ENCODE measurements at regions not wholly inside any gene's neighbourhood (a gene's known extent, or its start where the extent isn't known, plus 50 kb on each side); places are given as distances from the start of the nearest gene placed in this dataset.
A peak's percentile ranks its signal among the peaks of the same experiment; 100 is the strongest.

DNA sequence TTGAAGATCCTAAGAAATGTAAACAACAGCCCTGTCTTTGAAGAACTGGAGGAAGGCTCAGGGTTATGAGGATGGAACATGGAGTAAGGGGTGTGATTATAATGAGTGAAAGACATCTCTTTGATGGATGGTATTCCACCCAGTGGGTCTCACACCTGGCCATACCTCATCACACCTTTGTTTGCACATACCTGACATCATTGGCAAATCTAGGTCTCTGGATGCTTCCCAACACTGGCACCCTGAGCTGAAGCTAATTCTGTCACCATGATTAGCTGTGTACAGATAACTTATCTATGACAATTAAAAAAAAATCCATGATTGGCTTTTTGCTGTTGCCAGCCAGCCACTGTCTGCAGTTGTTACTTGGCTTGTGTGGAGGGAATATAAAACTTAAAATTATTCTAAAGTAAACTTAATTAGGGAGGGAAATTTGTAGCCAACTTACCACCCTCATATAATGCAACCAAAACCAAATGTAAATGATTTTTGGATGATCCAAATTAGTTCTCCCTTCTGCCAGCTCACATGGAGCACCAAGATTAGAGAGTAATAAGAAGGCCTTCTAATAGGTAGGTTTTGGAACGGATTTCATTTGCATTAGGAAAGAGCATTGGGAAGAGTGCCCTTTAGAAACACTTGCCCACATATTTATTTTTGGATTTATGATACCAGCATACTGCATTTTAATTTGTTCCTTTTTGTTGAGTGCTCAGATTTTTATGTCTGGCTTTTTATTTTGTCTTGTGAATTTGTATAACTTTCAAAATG lies 249.5 kb downstream of the SOX4 start:
- Histone ChIP-seq H3K4me2 (ENCODE audit: low read depth, low read length, poor library complexity, severe bottlenecking) (no peak overlapping the region), H3K4me1 (ENCODE audit: insufficient read depth, low read length, poor library complexity, severe bottlenecking) (peaks cover 48% of the 10 kb centered on the region), H3K9me3 (ENCODE audit: insufficient read depth, low read depth, low read length) (no peaks in the 10 kb centered on the region), H3K9ac (ENCODE audit: low read depth, low read length, poor library complexity, severe bottlenecking) (no peak overlapping the region), H3F3A (ENCODE audit: low read depth) (peaks cover 4% of the 10 kb centered on the region; the same call in 1 of the 2 replicates), H3K9me2 (replicated peaks; ENCODE audit: low read depth, low read length) (no peaks in the 10 kb centered on the region), H2AFZ (ENCODE audit: low read length) (no peak overlapping the region), H3K79me2 (ENCODE audit: insufficient read depth, low read length) (peaks cover 91% of the 10 kb centered on the region), H3K27me3 (ENCODE audit: insufficient read depth, low read length, poor library complexity, severe bottlenecking) (no peaks in the 10 kb centered on the region), H3K4me3 (ENCODE audit: low read length, poor library complexity, severe bottlenecking) (no peak overlapping the region), H4K20me1 (ENCODE audit: insufficient read depth, low read length, poor library complexity, severe bottlenecking) (peaks cover 77% of the 10 kb centered on the region), H3K36me3 (ENCODE audit: insufficient read depth, low read length) (peaks cover 67% of the 10 kb centered on the region)
- TF ChIP-seq EZH2phosphoT487 (IDR thresholded peaks at IDR 0.05; ENCODE audit: borderline replicate concordance) = no peak
- TF ChIP-seq CTCF (conservative IDR thresholded peaks at IDR 0.05; ENCODE audit: low read length) = no peak

DNA sequence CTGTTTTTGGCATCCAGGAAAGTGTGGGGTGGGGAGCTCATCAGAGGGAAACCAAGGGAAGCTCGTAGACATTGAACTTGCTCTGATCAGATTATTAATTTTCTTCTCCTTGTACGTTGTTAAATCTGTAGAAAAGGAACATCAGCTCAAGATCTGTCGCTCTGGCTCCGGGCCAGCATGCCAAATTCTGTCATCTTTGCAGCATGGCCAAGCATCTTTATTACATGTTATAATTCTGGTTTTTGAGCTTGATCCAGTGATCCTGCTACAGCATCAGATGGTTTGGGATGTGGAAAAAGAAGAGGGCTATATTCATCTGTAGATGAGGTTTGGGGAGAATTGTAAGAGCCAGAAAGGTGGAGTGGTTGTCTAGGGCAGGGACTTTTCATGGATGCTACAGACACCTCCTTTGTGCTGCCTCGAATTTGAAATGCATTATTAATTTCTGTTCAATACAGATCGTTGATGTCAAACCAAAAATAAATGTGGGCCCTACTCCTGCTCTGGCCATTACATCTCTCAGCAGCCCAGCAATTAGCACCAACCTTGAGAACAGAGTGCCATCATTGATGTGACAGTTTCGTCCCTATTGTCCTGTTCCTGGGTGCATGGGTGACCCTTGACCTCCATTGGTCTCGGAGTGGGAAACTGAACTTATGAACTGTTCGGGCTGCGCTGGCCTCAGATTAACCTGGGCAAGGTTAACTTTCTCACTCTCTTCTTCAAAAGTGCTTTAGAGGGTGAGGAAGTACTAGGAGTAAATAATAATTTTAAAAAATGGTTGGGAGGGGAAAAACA lies 250.8 kb downstream of the SOX4 start:
- Histone ChIP-seq H3K4me1 (ENCODE audit: insufficient read depth, low read length, poor library complexity, severe bottlenecking) (peaks cover 58% of the 10 kb centered on the region), H3K4me2 (ENCODE audit: low read depth, low read length, poor library complexity, severe bottlenecking) (peak overlapping the region; percentile 18), H3F3A (ENCODE audit: low read depth) (peaks cover 4% of the 10 kb centered on the region; the same call in 1 of the 2 replicates), H2AFZ (ENCODE audit: low read length) (no peak overlapping the region), H3K9me3 (ENCODE audit: insufficient read depth, low read depth, low read length) (no peaks in the 10 kb centered on the region), H3K9ac (ENCODE audit: low read depth, low read length, poor library complexity, severe bottlenecking) (no peak overlapping the region), H3K4me3 (ENCODE audit: low read length, poor library complexity, severe bottlenecking) (no peak overlapping the region), H4K20me1 (ENCODE audit: insufficient read depth, low read length, poor library complexity, severe bottlenecking) (peaks cover 73% of the 10 kb centered on the region), H3K9me2 (replicated peaks; ENCODE audit: low read depth, low read length) (no peaks in the 10 kb centered on the region), H3K36me3 (ENCODE audit: insufficient read depth, low read length) (peaks cover 70% of the 10 kb centered on the region), H3K79me2 (ENCODE audit: insufficient read depth, low read length) (peaks cover 93% of the 10 kb centered on the region), H3K27me3 (ENCODE audit: insufficient read depth, low read length, poor library complexity, severe bottlenecking) (no peaks in the 10 kb centered on the region)
- TF ChIP-seq EZH2phosphoT487 (IDR thresholded peaks at IDR 0.05; ENCODE audit: borderline replicate concordance) = no peak
- no peak for TF ChIP-seq CTCF (conservative IDR thresholded peaks at IDR 0.05; ENCODE audit: low read length)

DNA sequence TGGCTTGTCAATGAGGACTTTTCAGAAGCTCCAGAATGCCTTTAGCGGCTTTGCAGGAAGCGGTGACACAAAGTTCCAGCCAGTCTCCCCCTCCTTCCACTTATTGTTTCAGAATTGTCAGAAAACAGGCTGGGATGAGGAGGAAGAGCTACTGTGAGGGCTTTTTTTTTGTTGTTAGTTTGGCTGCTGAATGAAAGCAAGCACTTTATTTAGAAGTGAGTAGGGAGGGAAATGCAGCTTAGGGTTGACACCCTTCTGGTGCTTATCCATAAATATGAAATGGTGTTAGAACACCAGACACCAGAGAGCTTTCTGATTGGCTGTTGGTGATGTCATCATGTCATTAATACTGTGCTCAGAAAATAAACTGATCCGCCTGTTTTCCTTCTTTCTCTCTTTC lies 251.5 kb downstream of the SOX4 start:
- TF ChIP-seq EZH2phosphoT487 (IDR thresholded peaks at IDR 0.05; ENCODE audit: borderline replicate concordance) = no peak
- no peak for TF ChIP-seq CTCF (conservative IDR thresholded peaks at IDR 0.05; ENCODE audit: low read length)
- no peak overlapping the region for H2AFZ ChIP-seq (ENCODE audit: low read length)
- H3K4me1 ChIP-seq (ENCODE audit: insufficient read depth, low read length, poor library complexity, severe bottlenecking) = peaks cover 62% of the 10 kb centered on the region
- H3K9me3 ChIP-seq (ENCODE audit: insufficient read depth, low read depth, low read length) = no peaks in the 10 kb centered on the region
- H4K20me1 ChIP-seq (ENCODE audit: insufficient read depth, low read length, poor library complexity, severe bottlenecking) = peaks cover 69% of the 10 kb centered on the region
- peaks cover 68% of the 10 kb centered on the region for H3K36me3 ChIP-seq (ENCODE audit: insufficient read depth, low read length)
- no peaks in the 10 kb centered on the region for H3K9me2 ChIP-seq (replicated peaks; ENCODE audit: low read depth, low read length)
- H3K27me3 ChIP-seq (ENCODE audit: insufficient read depth, low read length, poor library complexity, severe bottlenecking) = no peaks in the 10 kb centered on the region
- no peak overlapping the region for H3K9ac ChIP-seq (ENCODE audit: low read depth, low read length, poor library complexity, severe bottlenecking)
- peaks cover 95% of the 10 kb centered on the region for H3K79me2 ChIP-seq (ENCODE audit: insufficient read depth, low read length)
- H3K4me3 ChIP-seq (ENCODE audit: low read length, poor library complexity, severe bottlenecking) = no peak overlapping the region
- peaks cover 4% of the 10 kb centered on the region; the same call in 1 of the 2 replicates for H3F3A ChIP-seq (ENCODE audit: low read depth)
- peak overlapping the region; percentile 18 for H3K4me2 ChIP-seq (ENCODE audit: low read depth, low read length, poor library complexity, severe bottlenecking)

All from Loucy (cell line).